ENCODE measurements at regions not wholly inside any gene's neighbourhood (a gene's known extent, or its start where the extent isn't known, plus 50 kb on each side); places are given as distances from the start of the nearest gene placed in this dataset.

DNA sequence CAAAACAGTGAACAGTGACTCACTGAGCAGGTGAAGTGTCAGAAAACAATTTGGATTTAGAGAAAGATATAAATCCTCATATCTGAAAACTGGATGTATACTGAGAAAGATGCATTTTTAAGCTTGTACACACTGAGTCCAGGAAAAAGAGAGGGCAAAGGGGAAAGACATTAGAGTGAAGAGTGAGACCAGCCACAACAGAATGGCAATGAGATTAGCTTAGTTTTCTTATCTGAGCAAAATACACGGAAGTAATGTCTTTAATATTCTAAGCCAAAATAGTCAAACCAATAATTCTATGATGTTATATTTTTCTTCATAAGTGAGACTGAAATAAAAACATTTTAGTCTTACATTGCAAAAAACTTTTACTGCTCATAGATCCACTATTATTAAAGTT is 236.0 kb downstream of the SLITRK5 start:
- TF ChIP-seq, protein P1, sequence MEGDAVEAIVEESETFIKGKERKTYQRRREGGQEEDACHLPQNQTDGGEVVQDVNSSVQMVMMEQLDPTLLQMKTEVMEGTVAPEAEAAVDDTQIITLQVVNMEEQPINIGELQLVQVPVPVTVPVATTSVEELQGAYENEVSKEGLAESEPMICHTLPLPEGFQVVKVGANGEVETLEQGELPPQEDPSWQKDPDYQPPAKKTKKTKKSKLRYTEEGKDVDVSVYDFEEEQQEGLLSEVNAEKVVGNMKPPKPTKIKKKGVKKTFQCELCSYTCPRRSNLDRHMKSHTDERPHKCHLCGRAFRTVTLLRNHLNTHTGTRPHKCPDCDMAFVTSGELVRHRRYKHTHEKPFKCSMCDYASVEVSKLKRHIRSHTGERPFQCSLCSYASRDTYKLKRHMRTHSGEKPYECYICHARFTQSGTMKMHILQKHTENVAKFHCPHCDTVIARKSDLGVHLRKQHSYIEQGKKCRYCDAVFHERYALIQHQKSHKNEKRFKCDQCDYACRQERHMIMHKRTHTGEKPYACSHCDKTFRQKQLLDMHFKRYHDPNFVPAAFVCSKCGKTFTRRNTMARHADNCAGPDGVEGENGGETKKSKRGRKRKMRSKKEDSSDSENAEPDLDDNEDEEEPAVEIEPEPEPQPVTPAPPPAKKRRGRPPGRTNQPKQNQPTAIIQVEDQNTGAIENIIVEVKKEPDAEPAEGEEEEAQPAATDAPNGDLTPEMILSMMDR (IDR thresholded peaks at IDR 0.05; ENCODE audit: low read depth, low read length, poor library complexity, severe bottlenecking), result no peak
- TF ChIP-seq EZH2phosphoT487 (IDR thresholded peaks at IDR 0.05; ENCODE audit: borderline replicate concordance, low read length), result no peak
